Medulla oblongata (tissue), 1 donor: ENCODE measurements at regions not wholly inside any gene's neighbourhood (a gene's known extent, or its start where the extent isn't known, plus 50 kb on each side); places are given as distances from the start of the nearest gene placed in this dataset.

ENCODE experiments used
- DNase-seq: peaks from one replicate; pipeline ENCODE4 v3.0.0-alpha.2; 2015; ENCODE audit errors: extremely low spot score

- no peak for DNase-seq
Measured at GRCh38 chr18:2482706-2483475, 88.4 kb downstream of the METTL4 start.

DNA sequence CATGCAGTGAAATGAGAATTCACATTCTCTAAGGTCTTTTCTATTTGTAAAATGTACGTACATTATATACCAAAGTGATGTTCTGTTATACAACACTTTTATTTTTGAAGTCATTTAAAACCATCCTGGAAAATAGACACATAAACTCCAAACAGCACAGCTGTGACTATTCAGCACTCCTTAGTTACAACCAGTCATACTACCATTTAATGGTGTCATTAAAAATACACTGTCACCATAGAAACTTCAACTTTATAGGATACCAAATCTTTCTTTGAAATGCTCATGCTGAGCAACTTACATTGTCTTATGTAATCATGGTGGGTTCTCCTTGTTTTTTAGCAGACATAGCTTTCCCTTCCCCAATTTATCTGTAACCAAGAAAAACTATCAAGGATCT, 85.3 kb downstream of the METTL4 start:
- no peak for DNase-seq

DNA sequence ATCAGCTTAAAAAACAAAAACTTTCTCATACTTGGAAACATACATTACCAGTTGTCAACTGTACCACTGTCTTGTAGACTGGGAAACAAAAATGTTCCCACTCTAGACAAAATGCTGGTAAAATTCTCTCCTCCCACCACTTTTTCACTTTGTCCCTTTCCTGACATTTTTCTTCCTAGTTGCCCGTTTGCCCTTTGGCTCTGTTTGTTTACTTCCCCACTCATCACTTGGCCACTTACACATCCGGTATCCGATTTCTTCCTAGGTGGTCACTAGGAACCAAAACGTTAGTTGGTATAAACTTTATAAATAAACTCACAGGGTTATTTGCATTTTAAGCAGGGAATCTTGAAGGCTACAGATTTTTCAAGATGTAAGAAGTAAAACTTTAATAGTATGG, 84.9 kb downstream of the METTL4 start:
- no peak for DNase-seq
